ELR (cell line): ENCODE measurements at regions not wholly inside any gene's neighbourhood (a gene's known extent, or its start where the extent isn't known, plus 50 kb on each side); places are given as distances from the start of the nearest gene placed in this dataset.

Experiments used
- DNase-seq: peaks from one replicate; pipeline ENCODE4 v3.0.0-alpha.2; 2015; ENCODE audit warnings: low read depth

DNA sequence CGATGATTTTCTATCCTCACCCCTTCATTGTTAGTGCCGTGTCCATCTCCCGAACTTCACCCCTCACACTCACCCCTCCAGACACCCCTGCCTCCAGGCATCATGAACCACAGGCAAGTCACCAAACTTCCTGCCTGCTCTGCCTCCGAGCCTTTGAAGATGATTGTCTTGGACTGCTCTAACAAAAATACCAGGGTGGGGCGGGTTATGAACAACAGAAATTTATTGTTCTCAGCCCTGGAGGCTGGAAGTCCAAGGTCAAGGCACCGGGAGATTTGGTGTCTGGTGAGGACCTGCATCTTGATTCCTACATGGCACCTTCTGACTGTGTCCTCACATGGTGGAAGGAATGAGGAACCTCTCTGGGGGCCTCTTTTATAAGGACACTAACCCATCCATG, 1508.3 kb downstream of the TBC1D22A start:
- DNase-seq: no peak

DNA sequence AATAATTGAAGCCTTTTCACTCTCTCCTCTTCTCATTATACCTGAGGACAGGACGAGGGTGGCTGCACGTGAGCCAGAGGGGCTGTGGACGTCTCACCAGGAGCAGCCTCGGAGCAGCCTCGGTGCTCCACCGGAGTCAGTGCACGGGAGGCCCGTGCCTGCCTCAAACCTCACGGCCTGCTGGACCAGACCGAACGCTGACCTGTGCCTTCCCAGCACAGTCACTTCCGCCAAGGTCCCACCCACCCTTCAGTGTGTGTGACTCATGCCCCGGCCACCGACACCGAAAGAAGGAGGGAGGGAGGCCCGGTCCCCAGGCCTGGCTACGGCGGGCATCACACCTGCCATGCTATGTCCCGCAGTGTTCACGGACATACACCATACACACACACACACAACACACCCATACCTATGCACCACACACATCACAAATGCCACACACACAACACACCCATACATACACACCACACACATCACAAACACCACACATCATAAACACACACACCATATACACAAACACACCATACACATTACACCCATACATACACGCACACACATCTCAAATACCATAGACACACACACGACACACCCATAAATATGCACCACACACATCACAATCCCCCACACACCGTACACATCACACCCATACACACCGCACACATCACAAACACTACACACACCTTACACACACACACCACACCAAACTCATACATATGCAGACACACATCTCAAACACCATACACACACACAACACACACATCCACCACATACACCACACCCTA, 1506.5 kb downstream of the TBC1D22A start:
- no peak for DNase-seq

DNA sequence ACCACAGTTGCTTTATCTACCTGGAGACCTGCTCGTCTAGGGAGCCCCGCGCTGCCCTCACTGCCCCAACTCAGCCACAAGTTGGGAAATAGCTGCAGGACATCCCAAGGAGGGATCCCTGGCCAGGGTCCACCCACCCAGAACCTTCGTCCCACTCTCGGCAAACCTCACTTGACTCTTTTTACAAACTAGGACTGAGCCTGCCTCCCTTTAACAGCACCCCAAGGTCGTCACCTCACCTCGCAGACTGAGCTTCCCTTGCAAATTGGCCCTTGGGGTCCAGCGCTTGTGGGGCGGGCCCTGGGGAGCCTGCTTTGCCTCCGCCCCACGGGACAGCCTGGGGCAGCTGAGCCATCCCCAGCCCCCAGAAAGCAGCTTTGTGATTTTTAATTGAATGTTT, 1505.8 kb downstream of the TBC1D22A start:
- no peak for DNase-seq

DNA sequence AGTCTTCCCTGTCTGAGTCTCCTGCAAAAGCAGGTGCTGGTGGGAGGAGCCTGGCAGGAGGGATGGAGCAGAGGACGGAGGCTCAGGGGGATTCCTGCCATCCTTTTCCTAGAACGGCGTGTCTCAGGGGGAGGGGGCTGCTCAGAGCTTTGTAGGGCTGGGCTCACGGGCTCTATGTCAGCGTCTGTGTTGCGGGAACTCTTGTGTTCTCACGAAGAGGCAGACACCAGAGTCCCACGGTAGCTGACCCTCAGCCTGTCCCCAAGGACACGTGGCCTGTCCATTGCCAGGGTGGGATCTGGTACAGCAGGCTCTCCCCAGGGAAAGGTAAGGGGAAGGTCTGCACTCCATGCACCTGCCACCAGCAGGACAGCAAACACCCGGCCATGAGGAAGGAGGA, 1505.2 kb downstream of the TBC1D22A start:
- no peak for DNase-seq

DNA sequence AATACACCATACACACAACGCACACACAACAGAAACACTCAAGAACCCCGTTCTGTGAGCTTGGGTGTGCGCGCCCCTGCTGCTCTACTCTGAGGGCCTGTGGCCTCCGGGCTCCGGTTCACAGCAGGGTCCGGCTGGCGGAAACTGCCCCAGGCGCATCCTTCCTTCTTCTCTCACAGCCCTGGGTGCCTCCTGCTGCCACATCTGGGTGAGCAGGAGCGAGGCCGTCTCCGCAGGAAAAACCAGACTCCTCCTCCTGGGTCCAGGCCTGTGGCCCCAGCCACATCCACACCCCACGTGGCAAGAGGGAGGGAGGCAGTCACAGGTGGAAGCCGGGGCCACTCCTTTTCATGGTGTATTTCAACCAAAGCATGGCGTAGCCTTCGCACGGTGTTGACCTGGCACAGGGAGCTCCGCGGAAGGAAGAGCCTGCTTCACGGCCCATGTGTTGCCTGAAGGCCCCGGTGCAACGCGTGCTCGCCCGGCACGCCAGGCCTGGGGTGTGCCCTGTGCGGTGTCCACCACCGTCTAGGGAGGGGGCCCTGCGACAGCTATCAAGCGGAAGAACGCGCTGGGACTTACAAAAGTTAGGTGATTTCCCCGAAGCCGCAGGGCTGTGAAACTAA, 1502.7 kb downstream of the TBC1D22A start:
- DNase-seq: no peak

DNA sequence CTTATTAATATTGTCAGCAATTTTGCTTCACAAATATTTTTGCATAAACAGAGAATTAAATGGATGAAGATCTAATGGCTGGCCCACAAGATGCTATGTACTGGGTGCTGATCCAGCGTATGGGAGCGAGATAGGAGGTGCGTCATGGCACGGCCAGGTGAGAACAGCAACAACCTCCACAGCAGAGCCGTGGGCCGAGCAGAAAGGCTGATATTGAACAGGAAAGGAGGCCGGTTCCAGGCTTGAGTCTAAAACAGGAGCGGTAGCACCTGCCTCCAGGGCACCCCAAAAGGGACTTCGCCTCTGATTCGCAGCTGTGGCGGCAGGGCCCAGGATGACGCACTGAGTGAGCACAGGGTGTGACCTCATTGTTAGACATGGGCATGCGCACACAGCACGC, 1502.1 kb downstream of the TBC1D22A start:
- DNase-seq: no peak

DNA sequence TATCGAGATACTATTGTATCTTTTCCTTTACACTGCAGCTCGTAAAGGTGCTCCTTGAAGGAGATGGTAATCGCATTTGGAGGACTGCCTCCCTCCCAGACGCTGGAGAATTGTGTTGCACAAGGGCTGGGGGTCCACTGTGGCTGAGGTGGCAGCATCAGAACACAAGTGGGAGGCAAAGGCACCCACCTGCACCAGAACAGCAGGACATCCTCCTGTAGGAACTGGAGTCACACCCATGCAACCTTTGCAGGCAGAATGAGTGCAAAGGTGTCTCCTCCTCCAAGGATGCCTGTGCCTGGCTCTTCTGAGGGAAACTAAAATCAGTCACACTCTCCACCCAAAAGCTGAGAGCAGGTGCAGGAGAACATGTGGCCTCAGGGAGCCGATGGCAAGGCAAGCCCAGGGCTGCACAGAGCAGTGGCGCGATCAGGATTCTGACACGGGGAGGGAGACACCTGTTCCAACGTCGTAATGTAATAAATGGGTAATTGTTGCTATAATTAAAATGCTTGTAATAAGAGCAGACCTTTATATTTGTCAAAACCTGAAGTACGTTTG, 1501.4 kb downstream of the TBC1D22A start:
- DNase-seq: no peak

DNA sequence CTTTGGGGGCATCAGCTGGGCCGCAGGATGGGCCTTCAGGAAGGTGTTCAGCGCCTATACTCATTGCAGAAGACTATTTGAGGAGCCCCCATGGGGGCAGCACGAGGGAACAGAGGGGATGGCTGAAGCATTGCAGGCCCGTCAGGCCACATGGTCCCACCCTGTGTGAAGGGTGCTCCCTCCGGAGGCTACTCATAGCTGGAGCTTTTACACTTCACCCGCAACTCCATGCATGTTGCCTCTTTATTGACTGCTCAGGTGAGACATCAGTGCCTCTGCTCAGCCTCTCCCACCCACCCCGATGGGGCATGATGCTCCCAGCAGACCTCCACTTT, 1500.9 kb downstream of the TBC1D22A start:
- no peak for DNase-seq

DNA sequence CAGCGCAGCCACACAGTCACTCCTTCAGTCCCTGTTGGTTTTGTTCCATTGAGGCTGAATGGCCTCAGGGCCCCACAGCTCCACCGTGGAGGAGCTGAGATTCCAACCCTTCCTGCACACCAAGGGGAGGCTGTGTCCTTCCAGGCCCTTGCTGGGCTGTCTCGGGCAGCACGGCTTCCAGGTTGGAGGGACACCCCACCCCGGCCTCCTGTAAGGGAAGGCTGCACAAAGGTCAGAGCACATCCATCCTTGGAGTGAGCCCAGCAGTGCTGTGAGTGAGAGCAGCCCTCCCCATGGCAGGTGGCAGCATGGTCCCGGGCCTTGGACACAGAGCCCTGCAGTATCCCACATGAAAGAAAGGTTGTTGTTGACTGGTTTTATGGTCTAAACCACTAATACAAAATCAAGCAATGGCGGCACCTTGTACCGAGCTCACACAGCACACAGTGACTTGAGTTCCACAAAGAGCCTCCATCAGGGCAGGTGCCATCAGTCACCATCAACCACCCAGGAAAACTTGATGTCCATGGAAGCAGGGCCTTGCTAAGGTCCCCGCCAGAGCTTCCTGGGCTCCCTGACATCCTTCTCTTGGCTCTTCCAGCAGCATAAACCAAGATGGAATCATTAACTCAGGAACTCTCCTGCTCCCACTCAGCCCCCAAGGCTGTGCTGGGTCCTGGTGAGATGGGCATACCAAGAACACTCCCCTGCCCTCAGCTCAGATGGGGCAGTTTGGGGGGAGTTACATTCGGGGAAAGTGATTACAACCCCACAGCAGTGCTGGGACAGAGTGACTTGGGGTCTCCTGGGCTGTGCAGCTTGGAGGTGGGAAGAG, 1500.4 kb downstream of the TBC1D22A start:
- no peak for DNase-seq

DNA sequence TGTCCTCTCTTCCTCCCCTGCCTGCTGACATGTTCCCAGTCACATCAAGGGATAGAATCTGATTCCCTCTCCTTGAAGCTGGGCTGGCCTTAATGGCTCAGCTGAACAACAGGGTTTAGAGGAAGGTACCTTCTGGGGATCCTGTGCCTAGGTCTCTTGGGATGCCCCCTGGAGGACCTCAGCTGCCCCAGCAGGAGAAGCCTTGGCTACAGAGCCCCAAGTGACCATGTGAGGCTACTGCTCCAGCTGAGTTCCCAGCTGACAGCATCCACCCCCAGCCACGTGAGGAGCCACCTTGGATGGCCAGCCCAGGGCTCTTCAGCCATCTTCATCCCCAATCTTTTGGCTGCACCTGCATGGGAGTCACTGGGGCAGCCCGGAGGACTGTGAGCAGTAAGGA, 1499.3 kb downstream of the TBC1D22A start:
- no peak for DNase-seq

DNA sequence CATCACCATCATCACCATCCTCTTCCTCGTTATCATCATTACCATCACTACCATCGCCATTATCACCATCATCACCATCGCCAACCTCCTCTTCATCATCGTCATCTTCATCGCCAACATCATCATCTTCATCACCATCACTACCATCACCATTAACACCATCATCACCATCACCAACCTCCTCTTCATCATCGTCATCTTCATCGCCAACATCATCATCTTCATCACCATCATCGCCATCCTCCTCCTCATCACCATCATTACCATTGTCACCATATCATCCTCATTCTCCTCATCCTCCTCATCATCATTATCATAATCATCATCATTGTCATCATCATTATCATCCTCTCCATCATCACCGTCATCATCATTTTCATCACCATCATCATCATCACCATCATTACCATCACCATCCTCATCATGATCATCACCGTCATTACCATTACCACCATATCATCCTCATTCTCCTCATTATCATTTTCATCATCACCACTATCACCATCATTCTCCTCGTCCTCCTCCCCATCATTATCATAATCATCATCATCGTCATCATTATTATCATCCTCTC, 1498.7 kb downstream of the TBC1D22A start:
- DNase-seq: no peak

DNA sequence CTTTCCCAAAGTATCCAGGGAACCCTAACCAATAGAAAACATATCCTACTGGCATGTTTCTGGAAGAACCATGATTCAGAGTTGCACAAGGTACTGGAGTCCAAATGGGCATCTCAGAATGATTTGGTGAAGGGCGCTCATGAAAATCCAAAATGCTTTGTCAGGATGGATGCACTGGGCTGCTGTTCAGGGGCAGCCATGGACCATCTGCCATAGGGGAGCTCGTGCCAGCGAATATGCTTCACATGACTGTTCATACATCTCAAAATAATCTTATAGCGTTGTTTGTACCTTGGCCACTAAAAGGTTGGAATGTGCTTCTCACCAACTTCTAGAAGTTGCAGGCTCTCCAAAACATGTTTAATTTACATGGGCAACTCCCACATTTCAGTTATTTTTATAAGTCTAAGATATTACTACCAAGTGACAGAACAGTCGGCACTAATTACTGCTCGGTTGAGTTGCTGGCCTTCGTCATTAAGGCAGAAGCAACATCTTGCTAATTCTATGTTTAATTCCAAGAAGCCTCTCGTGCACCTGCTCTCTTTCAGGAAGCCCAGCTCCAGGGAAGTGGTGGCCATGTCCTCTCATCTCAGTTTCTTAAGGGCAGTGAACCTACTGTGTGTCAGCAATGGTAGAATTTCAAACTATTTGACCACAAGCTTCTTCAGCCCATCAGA, 1497.7 kb downstream of the TBC1D22A start:
- DNase-seq: no peak

DNA sequence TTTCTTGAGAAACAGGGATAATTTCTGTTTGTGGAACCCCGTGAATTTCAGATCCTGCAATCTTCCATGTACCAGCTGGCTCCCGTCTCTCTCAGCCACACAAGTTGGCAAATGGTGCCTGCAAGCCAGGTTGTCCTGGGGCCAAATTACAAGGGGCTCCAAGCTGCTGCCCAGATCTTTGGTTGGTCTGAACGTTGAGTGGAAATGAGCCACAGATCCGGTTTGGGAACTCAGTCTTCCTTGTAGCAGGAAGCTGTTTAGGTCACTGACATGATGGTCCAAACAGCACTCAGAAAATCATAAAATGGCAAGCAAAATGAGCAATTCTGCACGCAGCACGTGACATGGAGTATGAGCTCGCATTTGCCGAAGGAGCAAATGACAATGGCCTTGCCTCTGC, 1496.4 kb downstream of the TBC1D22A start:
- DNase-seq: no peak

DNA sequence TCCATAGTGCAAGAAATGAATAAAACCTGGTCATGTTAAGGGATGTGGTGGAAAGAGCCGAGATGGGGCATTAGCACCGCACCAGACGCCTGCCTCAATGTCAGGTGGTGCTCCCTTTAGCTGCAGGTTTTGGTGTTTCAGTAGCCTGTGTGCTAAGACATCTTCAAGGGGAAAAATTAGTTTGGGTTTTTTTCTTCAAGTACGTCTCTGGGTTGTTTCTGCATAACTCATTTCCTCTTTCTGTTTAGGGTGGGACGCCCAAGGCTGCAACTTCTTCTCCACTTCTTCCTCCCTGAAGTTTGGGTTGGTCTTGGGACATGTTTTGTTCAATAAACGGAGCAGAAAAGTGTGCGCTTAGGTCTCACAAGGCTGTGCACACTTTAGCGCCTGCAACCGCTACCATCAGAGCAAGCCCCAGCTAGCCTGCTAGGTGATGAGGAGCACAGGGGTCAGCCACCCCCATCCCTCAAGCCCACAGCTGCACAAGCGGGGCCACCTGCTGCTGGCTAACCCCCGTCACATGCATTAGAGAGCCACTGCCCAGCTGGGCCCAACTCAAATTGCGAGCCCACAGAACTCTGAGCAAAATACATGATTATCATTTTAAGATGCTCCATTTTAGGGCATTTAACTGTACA, 1495.7 kb downstream of the TBC1D22A start:
- DNase-seq: no peak

DNA sequence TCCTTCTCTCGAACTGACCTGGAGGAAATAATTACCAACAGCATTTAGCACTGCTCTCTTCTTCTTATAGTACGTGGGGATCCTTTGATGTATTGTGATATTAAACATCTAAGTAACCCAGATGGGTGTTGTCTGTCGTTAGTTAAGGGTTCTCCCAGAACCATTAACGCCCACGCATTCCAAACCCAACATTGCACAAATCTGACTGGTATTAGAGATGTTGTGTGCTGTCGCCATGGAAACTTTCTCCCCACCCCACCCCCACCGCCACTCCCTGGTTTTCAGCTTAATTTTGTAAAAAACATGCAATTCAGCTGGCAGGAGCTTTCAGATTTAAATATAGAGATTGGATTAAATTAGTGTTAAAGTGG, 1495.2 kb downstream of the TBC1D22A start:
- DNase-seq: no peak

DNA sequence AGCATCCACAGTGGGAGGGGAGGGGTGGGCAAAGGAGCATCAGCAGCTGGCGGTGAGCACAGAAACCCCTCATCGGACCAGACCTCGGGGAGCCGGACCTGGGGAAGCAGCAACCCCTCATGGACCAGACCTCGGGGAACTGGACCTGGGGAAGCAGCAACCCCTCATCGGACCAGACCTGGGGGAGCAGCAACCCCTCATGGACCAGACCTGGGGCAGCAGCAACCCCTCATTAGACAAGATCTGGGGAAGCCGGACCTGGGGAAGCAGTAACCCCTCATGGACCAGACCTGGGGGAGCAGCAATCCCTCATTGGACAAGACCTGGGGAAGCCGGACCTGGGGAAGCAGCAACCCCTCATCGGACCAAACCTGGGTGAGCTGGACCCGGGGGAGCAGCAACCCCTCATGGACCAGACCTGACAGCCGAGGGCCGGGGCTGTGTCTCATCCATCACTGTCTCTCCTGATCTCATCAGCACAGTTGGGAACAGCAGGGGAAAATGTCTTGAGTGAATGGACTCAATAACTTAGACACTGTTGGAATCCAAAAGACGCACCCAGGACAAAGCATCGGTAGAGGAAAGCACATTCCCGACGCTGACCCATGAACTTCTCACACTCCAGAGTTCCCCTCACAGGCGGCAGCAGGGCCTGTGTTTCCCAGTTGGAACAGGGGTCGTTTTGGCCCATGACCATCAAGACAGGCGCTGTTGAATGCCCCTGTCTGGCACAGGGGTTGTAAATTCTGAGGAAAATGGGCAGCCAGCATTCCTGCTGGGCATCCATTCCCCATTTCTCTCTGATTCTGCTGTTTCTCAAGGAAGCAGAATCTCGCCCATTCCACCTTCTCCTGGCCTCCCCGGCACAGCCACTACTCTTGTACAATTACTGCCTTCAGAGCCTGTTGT, 1494.6 kb downstream of the TBC1D22A start:
- no peak for DNase-seq

DNA sequence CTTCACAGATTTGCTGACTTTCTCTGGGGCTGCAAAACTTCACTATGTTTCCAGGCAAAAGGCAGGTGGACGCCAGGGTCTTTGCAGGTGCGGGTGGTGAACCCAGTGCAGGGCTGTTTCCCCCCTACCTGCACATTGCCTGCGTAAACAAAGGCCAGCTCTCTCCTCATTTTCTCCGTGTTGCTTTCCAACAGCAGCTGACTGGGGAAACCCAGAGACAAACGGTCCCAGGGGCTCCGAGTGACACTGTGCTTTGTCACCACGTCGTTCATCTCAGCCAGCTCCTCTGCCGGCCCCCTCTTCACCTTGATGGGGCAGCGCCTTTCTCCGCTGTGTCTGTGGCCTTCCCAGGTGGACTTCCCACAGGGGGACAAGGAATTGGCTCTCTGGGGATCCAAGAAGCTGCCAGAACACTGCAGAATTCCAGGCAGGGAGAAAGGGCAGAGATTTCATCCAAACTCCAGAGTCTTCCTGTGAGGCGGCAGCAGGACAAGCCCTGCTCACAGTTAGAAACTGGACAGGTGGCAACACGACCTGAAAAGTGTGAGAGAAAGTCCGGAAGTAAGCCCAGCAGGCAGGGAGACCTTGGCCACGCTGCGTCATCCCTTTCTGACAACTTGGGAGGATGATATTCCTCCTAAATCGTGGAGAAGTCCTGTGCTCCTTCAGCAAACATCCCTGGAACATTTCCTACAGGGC, 1493.7 kb downstream of the TBC1D22A start:
- no peak for DNase-seq

DNA sequence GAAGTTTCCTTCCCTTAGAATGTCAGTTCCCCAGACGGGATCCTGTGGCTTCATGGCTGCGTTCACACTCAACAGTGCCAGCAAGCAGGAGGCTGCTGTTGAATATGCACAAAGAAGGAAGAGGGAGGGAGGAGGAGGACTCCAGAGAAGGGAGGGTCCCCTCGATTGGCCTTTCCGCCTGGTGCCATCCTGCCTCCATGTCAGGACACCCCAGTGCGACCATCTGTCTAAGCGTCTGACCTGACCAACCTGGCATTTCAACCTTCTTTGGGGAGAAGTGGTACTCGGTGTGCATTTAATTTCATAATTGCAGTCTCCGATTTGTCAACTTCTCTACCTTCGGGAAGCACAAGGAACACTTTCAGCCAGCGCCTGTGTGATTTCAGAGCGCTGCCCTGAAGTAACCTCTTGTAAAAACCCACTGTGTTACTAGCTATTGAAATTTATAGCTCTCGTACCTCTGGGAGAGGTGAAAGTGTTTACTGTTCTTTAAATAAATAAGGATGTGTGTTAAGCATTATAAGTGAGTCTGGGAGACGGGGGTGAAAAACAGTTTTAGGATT, 1491.9 kb downstream of the TBC1D22A start:
- no peak for DNase-seq

DNA sequence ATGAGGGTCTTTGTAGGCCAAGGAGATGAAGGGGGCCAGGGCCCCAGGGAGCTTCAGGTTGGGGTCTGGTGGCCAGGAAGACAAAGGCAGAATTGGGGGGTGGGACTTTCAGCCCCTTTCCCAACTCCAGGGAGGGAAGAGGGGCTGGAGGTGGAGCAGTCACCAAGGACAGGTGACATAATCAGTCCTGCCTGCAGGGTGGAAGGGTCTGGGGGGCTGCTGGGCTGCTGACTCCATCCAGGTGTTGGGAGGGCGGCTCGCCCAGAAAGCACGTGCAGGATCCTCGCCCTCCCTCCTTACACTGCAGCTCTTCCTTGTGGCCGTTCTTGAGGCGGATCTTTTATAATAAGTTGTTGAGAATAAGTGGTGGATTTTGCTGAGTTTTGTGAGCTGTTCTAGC, 1491.1 kb downstream of the TBC1D22A start:
- DNase-seq: no peak
